ENCODE measurements at regions not wholly inside any gene's neighbourhood (a gene's known extent, or its start where the extent isn't known, plus 50 kb on each side); places are given as distances from the start of the nearest gene placed in this dataset.

GRCh38 chr4:63529581-63530337 is 879.5 kb downstream of the TECRL start:
- no peaks in the 10 kb centered on the region for H3K4me1 ChIP-seq (ENCODE audit: insufficient read depth, low read length, poor library complexity, severe bottlenecking)
- no peak overlapping the region for H2AFZ ChIP-seq (ENCODE audit: low read length)
- no peaks in the 10 kb centered on the region for H4K20me1 ChIP-seq (ENCODE audit: insufficient read depth, low read length)
- no peak for TF ChIP-seq EZH2phosphoT487 (IDR thresholded peaks at IDR 0.05; ENCODE audit: borderline replicate concordance, low read depth, low read length)
- no peak for TF ChIP-seq CTCF (conservative IDR thresholded peaks at IDR 0.05; ENCODE audit: low read length)
- CTCF ChIA-PET (ENCODE audit: unreplicated experiment) = no interaction called here
- no peaks in the 10 kb centered on the region for H3K9me3 ChIP-seq (ENCODE audit: low read length)
- no peak overlapping the region for H3K4me2 ChIP-seq (ENCODE audit: low read length)
- no peak overlapping the region for H3K4me3 ChIP-seq (ENCODE audit: low read depth, low read length, poor library complexity, severe bottlenecking)
- BruUV-seq (replicated peaks) = no TSS peak
- no peak for DNase-seq (ENCODE audit: low spot score)
- H3K27ac ChIP-seq (ENCODE audit: low read depth, low read length, poor library complexity, severe bottlenecking) = no peak overlapping the region
- intact Hi-C loops (cut with micrococcal nuclease; ENCODE audit: unreplicated experiment) = no loop called here
- no peaks in the 10 kb centered on the region for H3K79me2 ChIP-seq (ENCODE audit: insufficient read depth, low read depth, low read length)
- H3K36me3 ChIP-seq (ENCODE audit: insufficient read depth, low read length) = no peaks in the 10 kb centered on the region
- POLR2A ChIA-PET = no interaction called here
- H3K9me2 ChIP-seq (ENCODE audit: insufficient read depth, low read length) = no peaks in the 10 kb centered on the region

GRCh38 chr4:63528256-63528991 is 880.8 kb downstream of the TECRL start:
- BruUV-seq (replicated peaks) = no TSS peak
- no peaks in the 10 kb centered on the region for H3K4me1 ChIP-seq (ENCODE audit: insufficient read depth, low read length, poor library complexity, severe bottlenecking)
- TF ChIP-seq CTCF (conservative IDR thresholded peaks at IDR 0.05; ENCODE audit: low read length) (peak; percentile 40; the same call in 1 of the 2 replicates), EZH2phosphoT487 (IDR thresholded peaks at IDR 0.05; ENCODE audit: borderline replicate concordance, low read depth, low read length) (no peak)
- H4K20me1 ChIP-seq (ENCODE audit: insufficient read depth, low read length) = no peaks in the 10 kb centered on the region
- no peak overlapping the region for H2AFZ ChIP-seq (ENCODE audit: low read length)
- no peaks in the 10 kb centered on the region for H3K9me2 ChIP-seq (ENCODE audit: insufficient read depth, low read length)
- no peaks in the 10 kb centered on the region for H3K9me3 ChIP-seq (ENCODE audit: low read length)
- no peak for DNase-seq (ENCODE audit: low spot score)
- ChIA-PET POLR2A (no interaction called here), CTCF (ENCODE audit: unreplicated experiment) (no interaction called here)
- H3K36me3 ChIP-seq (ENCODE audit: insufficient read depth, low read length) = no peaks in the 10 kb centered on the region
- H3K27ac ChIP-seq (ENCODE audit: low read depth, low read length, poor library complexity, severe bottlenecking) = no peak overlapping the region
- intact Hi-C loops (cut with micrococcal nuclease; ENCODE audit: unreplicated experiment) = no loop called here
- no peak overlapping the region for H3K4me3 ChIP-seq (ENCODE audit: low read depth, low read length, poor library complexity, severe bottlenecking)
- H3K79me2 ChIP-seq (ENCODE audit: insufficient read depth, low read depth, low read length) = no peaks in the 10 kb centered on the region
- no peak overlapping the region for H3K4me2 ChIP-seq (ENCODE audit: low read length)

GRCh38 chr4:63526251-63526650 is 883.0 kb downstream of the TECRL start:
- intact Hi-C loops (cut with micrococcal nuclease; ENCODE audit: unreplicated experiment) = no loop called here
- Histone ChIP-seq H2AFZ (ENCODE audit: low read length) (no peak overlapping the region), H3K79me2 (ENCODE audit: insufficient read depth, low read depth, low read length) (no peaks in the 10 kb centered on the region), H3K4me2 (ENCODE audit: low read length) (no peak overlapping the region), H3K36me3 (ENCODE audit: insufficient read depth, low read length) (no peaks in the 10 kb centered on the region), H3K4me1 (ENCODE audit: insufficient read depth, low read length, poor library complexity, severe bottlenecking) (no peaks in the 10 kb centered on the region), H3K9me3 (ENCODE audit: low read length) (0 out of 2 replicates have a peak, but pooled peaks cover 5% of the 10 kb centered on the region), H4K20me1 (ENCODE audit: insufficient read depth, low read length) (no peaks in the 10 kb centered on the region), H3K9me2 (ENCODE audit: insufficient read depth, low read length) (no peaks in the 10 kb centered on the region), H3K4me3 (ENCODE audit: low read depth, low read length, poor library complexity, severe bottlenecking) (no peak overlapping the region), H3K27ac (ENCODE audit: low read depth, low read length, poor library complexity, severe bottlenecking) (no peak overlapping the region)
- ChIA-PET POLR2A (no interaction called here), CTCF (ENCODE audit: unreplicated experiment) (no interaction called here)
- DNase-seq (ENCODE audit: low spot score) = no peak
- TF ChIP-seq EZH2phosphoT487 (IDR thresholded peaks at IDR 0.05; ENCODE audit: borderline replicate concordance, low read depth, low read length) (no peak), CTCF (conservative IDR thresholded peaks at IDR 0.05; ENCODE audit: low read length) (no peak)
- no TSS peak for BruUV-seq (replicated peaks)

Measured in OCI-LY7 (cell line).